ENCODE measurements at regions not wholly inside any gene's neighbourhood (a gene's known extent, or its start where the extent isn't known, plus 50 kb on each side); places are given as distances from the start of the nearest gene placed in this dataset.

- H3K4me3 ChIP-seq (ENCODE audit: insufficient read depth, low read length, poor library complexity, severe bottlenecking), result no peak overlapping the region
- H4K20me1 ChIP-seq (ENCODE audit: low read depth, low read length), result no peaks in the 10 kb centered on the region
- no peaks in the 10 kb centered on the region for H3K9me2 ChIP-seq (replicated peaks; ENCODE audit: insufficient read depth, low read length)
- H3K27me3 ChIP-seq (ENCODE audit: low read length), result no peaks in the 10 kb centered on the region
- TF ChIP-seq EZH2phosphoT487 (conservative IDR thresholded peaks at IDR 0.05; ENCODE audit: low read length) (no peak), CTCF (IDR thresholded peaks at IDR 0.05; ENCODE audit: insufficient read depth, low read length, poor library complexity, severe bottlenecking) (no peak)
- H3K9me3 ChIP-seq (ENCODE audit: insufficient read depth, low read length), result no peaks in the 10 kb centered on the region
- no peak overlapping the region for H3K9ac ChIP-seq (ENCODE audit: low read length)
- no peak overlapping the region for H3K27ac ChIP-seq (ENCODE audit: low read depth, low read length)
- H3K36me3 ChIP-seq (ENCODE audit: low read length), result no peaks in the 10 kb centered on the region
- no peak overlapping the region for H3K4me2 ChIP-seq (ENCODE audit: low read depth, low read length, poor library complexity, severe bottlenecking)
- no peaks in the 10 kb centered on the region for H3F3A ChIP-seq (ENCODE audit: insufficient read depth)
- H3K79me2 ChIP-seq (ENCODE audit: insufficient read depth, low read length), result no peaks in the 10 kb centered on the region
- no peak overlapping the region for H2AFZ ChIP-seq (ENCODE audit: low read depth, low read length, severe bottlenecking)
These were observed 304.3 kb upstream of the PARD3B start for GRCh38 chr2:204240961-204241360.

- no peak overlapping the region for H3K4me3 ChIP-seq (ENCODE audit: insufficient read depth, low read length, poor library complexity, severe bottlenecking)
- H3K9me3 ChIP-seq (ENCODE audit: insufficient read depth, low read length), result no peaks in the 10 kb centered on the region
- TF ChIP-seq CTCF (IDR thresholded peaks at IDR 0.05; ENCODE audit: insufficient read depth, low read length, poor library complexity, severe bottlenecking), result no peak
- no peak for TF ChIP-seq EZH2phosphoT487 (conservative IDR thresholded peaks at IDR 0.05; ENCODE audit: low read length)
- H3K27me3 ChIP-seq (ENCODE audit: low read length), result no peaks in the 10 kb centered on the region
- no peak overlapping the region for H3K4me2 ChIP-seq (ENCODE audit: low read depth, low read length, poor library complexity, severe bottlenecking)
- H3K79me2 ChIP-seq (ENCODE audit: insufficient read depth, low read length), result no peaks in the 10 kb centered on the region
- H3K9ac ChIP-seq (ENCODE audit: low read length), result no peak overlapping the region
- no peaks in the 10 kb centered on the region for H4K20me1 ChIP-seq (ENCODE audit: low read depth, low read length)
- no peaks in the 10 kb centered on the region for H3K9me2 ChIP-seq (replicated peaks; ENCODE audit: insufficient read depth, low read length)
- no peaks in the 10 kb centered on the region for H3F3A ChIP-seq (ENCODE audit: insufficient read depth)
- H2AFZ ChIP-seq (ENCODE audit: low read depth, low read length, severe bottlenecking), result no peak overlapping the region
- H3K27ac ChIP-seq (ENCODE audit: low read depth, low read length), result no peak overlapping the region
- no peaks in the 10 kb centered on the region for H3K36me3 ChIP-seq (ENCODE audit: low read length)
These were observed 295.8 kb upstream of the PARD3B start for GRCh38 chr2:204249437-204249836.

DNA sequence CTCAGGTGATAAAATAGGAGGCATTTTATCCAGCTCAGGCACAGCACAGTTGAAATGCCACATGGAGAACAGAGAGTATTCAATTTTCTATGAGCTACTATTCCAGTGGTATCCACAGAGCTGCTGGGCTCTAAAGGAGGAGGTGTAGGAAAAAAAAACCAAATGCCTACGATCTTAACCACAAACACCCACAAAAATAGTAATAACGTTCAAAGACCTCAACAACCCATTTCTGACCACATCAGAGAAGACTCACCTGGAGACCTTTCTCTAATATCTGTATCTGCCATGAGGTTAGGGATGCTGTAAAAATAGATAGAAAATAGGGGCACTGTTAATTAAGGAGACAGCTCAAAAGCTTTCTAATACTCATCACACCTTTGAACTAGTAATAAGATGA lies 294.6 kb upstream of the PARD3B start:
- Histone ChIP-seq H3K9me3 (ENCODE audit: insufficient read depth, low read length) (no peaks in the 10 kb centered on the region), H3K4me2 (ENCODE audit: low read depth, low read length, poor library complexity, severe bottlenecking) (no peak overlapping the region), H2AFZ (ENCODE audit: low read depth, low read length, severe bottlenecking) (no peak overlapping the region), H3K4me3 (ENCODE audit: insufficient read depth, low read length, poor library complexity, severe bottlenecking) (no peak overlapping the region), H3K27me3 (ENCODE audit: low read length) (no peaks in the 10 kb centered on the region), H3K36me3 (ENCODE audit: low read length) (no peaks in the 10 kb centered on the region), H3K9me2 (replicated peaks; ENCODE audit: insufficient read depth, low read length) (no peaks in the 10 kb centered on the region), H3K79me2 (ENCODE audit: insufficient read depth, low read length) (no peaks in the 10 kb centered on the region), H3K27ac (ENCODE audit: low read depth, low read length) (no peak overlapping the region), H3F3A (ENCODE audit: insufficient read depth) (no peaks in the 10 kb centered on the region), H3K9ac (ENCODE audit: low read length) (no peak overlapping the region), H4K20me1 (ENCODE audit: low read depth, low read length) (no peaks in the 10 kb centered on the region)
- no peak for TF ChIP-seq CTCF (IDR thresholded peaks at IDR 0.05; ENCODE audit: insufficient read depth, low read length, poor library complexity, severe bottlenecking)
- TF ChIP-seq EZH2phosphoT487 (conservative IDR thresholded peaks at IDR 0.05; ENCODE audit: low read length), result no peak
